HepG2 (cell line): ENCODE measurements at regions not wholly inside any gene's neighbourhood (a gene's known extent, or its start where the extent isn't known, plus 50 kb on each side); places are given as distances from the start of the nearest gene placed in this dataset.

Experiments
- ATAC-seq: fragments of 200-7000 bp; cut with Tn5 transposase; 3 replicates; pipeline ENCODE4 v1.9.1; 2020; ENCODE audit warnings: mild to moderate bottlenecking, moderate library complexity
- BruUV-seq: library from RNA; stranded (reverse); fragments of 400-500 nt; replicated peaks from 2 replicates; lab custom pipeline; 2021; lab: Mats Ljungman, UMichigan
- CTCF ChIA-PET: fragments of 300-600 bp; formaldehyde crosslinking; extraction: SDS; loops from one replicate; lab custom pipeline; 2021; ENCODE audit warnings: low total read pairs, inconsistent platforms, low intra/inter-chr PET ratio; lab: Yijun Ruan, JAX
- POLR2A ChIA-PET: fragments of 350-600 bp; sonication (Branson Sonifier 250); formaldehyde crosslinking; loops from one replicate; lab custom pipeline; 2020; ENCODE audit warnings: antibody characterized with exemption, inconsistent platforms; lab: Yijun Ruan, JAX
- DNase-seq: peaks from one replicate; pipeline ENCODE4 v3.0.0-alpha.2; 2015; ENCODE audit warnings: low spot score
- FAIRE-seq: peaks from 3 replicates; lab custom pipeline; 2011; peaks lifted over from hg19 to GRCh38; lab: Jason Lieb, UNC
- H2AFZ ChIP-seq: one replicate; pipeline ENCODE4 v1.6.1; 2011; ENCODE audit warnings: low read length, inconsistent platforms
- H3K27ac ChIP-seq: fragments of 300-600 bp; 3 replicates; pipeline ENCODE4 v1.8.0; 2011; ENCODE audit warnings: mixed run types, mild to moderate bottlenecking, mixed read lengths, low read length, inconsistent platforms; ENCODE audit not compliant: insufficient read depth; ENCODE audit errors: extremely low read length
- H3K27me3 ChIP-seq, 2 experiments: fragments of 200-600 bp in 1 of 2; 2 replicates in 1 of 2; 3 replicates in 1 of 2; pipeline versions ENCODE4 v1.6.0 to v1.8.0; 2011; ENCODE audit warnings: low read length in 2 of 2, mild to moderate bottlenecking in 2 of 2, moderate library complexity in 2 of 2, inconsistent platforms in 1 of 2; ENCODE audit not compliant: insufficient read depth in 2 of 2, control insufficient read depth in 1 of 2
- H3K36me3 ChIP-seq, 2 experiments: fragments of 200-600 bp in 1 of 2; replicated peaks in 1 of 2; 2 replicates in 1 of 2; 3 replicates in 1 of 2; pipeline versions ENCODE4 v1.5.1 to v1.8.0; 2011; ENCODE audit warnings: low read length in 2 of 2, inconsistent platforms in 1 of 2; ENCODE audit not compliant: insufficient read depth in 2 of 2, control insufficient read depth in 1 of 2
- H3K4me1 ChIP-seq: 2 replicates; pipeline ENCODE4 v1.5.1; 2012; ENCODE audit warnings: low read length, inconsistent platforms; ENCODE audit not compliant: insufficient read depth
- H3K4me2 ChIP-seq: 2 replicates; pipeline ENCODE4 v1.6.0; 2011; ENCODE audit warnings: low read depth, low read length, inconsistent platforms
- H3K4me3 ChIP-seq, 3 experiments: fragments of 200-600 bp in 1 of 3; sonication (generic), shearing (Covaris generic) in 1 of 3; replicated peaks in 1 of 3; 2 replicates each; pipeline ENCODE4 v1.5.1; 2011 to 2016; ENCODE audit warnings: low read length in 3 of 3, inconsistent platforms in 2 of 3, low read depth in 2 of 3, mild to moderate bottlenecking in 2 of 3, control low read depth in 1 of 3, mixed read lengths in 1 of 3; ENCODE audit not compliant: insufficient read depth in 1 of 3
- H3K79me2 ChIP-seq: one replicate; pipeline ENCODE4 v1.6.1; 2011; ENCODE audit warnings: low read length, inconsistent platforms; ENCODE audit not compliant: insufficient read depth
- H3K9ac ChIP-seq: 2 replicates; pipeline ENCODE4 v1.6.0; 2011; ENCODE audit warnings: mild to moderate bottlenecking, low read depth, low read length, inconsistent platforms; ENCODE audit not compliant: insufficient read depth
- H3K9me3 ChIP-seq: 2 replicates; pipeline ENCODE4 v1.5.1; 2012; ENCODE audit warnings: mild to moderate bottlenecking, low read length
- H4K20me1 ChIP-seq: 2 replicates; pipeline ENCODE4 v1.6.0; 2011; ENCODE audit warnings: inconsistent platforms, mild to moderate bottlenecking, low read length, moderate library complexity; ENCODE audit not compliant: insufficient read depth
- HOXA9 ChIP-seq: sonication (generic); formaldehyde crosslinking; IDR thresholded peaks from 2 replicates; pipeline ENCODE4 v1.8.1; 2022; ENCODE audit warnings: missing genetic modification reagents, mild to moderate bottlenecking, moderate library complexity, borderline replicate concordance
- HOXD1 ChIP-seq: sonication (generic); formaldehyde crosslinking; IDR thresholded peaks from 2 replicates; pipeline ENCODE4 v1.5.0; 2020; ENCODE audit warnings: missing genetic modification reagents
- MAFF ChIP-seq: IDR thresholded peaks from 2 replicates; pipeline ENCODE4 v1.6.1; 2011; ENCODE audit warnings: low read depth, low read length, improper control_type of control experiment
- MAFK ChIP-seq, 2 experiments: IDR thresholded peaks in 1 of 2; conservative IDR thresholded peaks in 1 of 2; 2 replicates each; pipeline ENCODE4 v1.6.1; 2011; ENCODE audit warnings: improper control_type of control experiment in 2 of 2, low read length in 2 of 2
- WGBS: methylation state at CpG from one replicate; pipeline ENCODE4 v1.1.6; 2017; ENCODE audit warnings: low lambda C conversion rate; 5-methylcytosine and 5-hydroxymethylcytosine counted together
- in situ Hi-C: cut with HindIII; loops from 2 replicates; pipeline ENCODE4 v1.10.0; 2017; ENCODE audit warnings: low pct_unique_long_range_greater_than_20kb; ENCODE audit not compliant: extremely low pct_ligation_motif_present
- intact Hi-C: fragments of 100-400 bp; cut with micrococcal nuclease; formaldehyde crosslinking; loops from one replicate; pipeline ENCODE4 v1.10.0; 2022; ENCODE audit not compliant: unreplicated experiment
- TF ChIP-seq, protein P1 (sequence below): sonication (generic); formaldehyde crosslinking; IDR thresholded peaks from 2 replicates; pipeline ENCODE4 v1.4.0; 2020; ENCODE audit warnings: missing genetic modification reagents, borderline replicate concordance

DNA sequence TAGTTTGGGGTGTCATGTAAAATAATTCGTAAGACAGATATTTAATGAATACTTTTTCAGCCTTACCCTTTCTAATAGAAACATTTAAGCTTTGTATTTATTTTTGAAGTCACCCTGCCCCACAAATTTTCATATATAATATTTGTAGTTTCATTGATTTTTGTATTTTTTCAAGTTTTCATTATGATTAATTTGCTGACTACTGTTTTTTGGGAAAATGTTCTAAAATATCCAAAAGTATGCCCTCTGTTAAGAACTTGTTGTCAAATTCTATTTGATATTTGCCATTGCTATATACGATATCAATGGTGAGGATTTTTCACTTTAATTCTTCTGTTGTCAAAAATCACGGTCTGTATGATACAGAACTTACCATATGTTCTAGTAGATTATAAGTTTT, 793.9 kb upstream of the CITED2 start:
- no peaks in the 10 kb centered on the region for H4K20me1 ChIP-seq
- ATAC-seq (no peak), DNase-seq (no peak), FAIRE-seq (no peak)
- in situ Hi-C loops (no loop called here), intact Hi-C loops (no loop called here)
- H3K4me3 ChIP-seq, result no peak overlapping the region
- BruUV-seq, result no TSS peak
- 5% methylated on average over 3 of the region's 3 CpGs for WGBS
- H2AFZ ChIP-seq, result no peak overlapping the region
- ChIA-PET CTCF (no interaction called here), POLR2A (no interaction called here)
- no peaks in the 10 kb centered on the region for H3K4me1 ChIP-seq
- TF ChIP-seq MAFK (conservative IDR thresholded peaks at IDR 0.05 in 1 of 2, IDR thresholded peaks at IDR 0.05 in 1 of 2; ENCODE audit: low read length in 2 of 2), result peak; percentile 73 to 89
- TF ChIP-seq MAFF, result peak; percentile 83
- no peak for TF ChIP-seq HOXD1 (CRISPR knock-in tag)
- TF ChIP-seq HOXA9 (CRISPR knock-in tag), result no peak
- TF ChIP-seq, protein P1, sequence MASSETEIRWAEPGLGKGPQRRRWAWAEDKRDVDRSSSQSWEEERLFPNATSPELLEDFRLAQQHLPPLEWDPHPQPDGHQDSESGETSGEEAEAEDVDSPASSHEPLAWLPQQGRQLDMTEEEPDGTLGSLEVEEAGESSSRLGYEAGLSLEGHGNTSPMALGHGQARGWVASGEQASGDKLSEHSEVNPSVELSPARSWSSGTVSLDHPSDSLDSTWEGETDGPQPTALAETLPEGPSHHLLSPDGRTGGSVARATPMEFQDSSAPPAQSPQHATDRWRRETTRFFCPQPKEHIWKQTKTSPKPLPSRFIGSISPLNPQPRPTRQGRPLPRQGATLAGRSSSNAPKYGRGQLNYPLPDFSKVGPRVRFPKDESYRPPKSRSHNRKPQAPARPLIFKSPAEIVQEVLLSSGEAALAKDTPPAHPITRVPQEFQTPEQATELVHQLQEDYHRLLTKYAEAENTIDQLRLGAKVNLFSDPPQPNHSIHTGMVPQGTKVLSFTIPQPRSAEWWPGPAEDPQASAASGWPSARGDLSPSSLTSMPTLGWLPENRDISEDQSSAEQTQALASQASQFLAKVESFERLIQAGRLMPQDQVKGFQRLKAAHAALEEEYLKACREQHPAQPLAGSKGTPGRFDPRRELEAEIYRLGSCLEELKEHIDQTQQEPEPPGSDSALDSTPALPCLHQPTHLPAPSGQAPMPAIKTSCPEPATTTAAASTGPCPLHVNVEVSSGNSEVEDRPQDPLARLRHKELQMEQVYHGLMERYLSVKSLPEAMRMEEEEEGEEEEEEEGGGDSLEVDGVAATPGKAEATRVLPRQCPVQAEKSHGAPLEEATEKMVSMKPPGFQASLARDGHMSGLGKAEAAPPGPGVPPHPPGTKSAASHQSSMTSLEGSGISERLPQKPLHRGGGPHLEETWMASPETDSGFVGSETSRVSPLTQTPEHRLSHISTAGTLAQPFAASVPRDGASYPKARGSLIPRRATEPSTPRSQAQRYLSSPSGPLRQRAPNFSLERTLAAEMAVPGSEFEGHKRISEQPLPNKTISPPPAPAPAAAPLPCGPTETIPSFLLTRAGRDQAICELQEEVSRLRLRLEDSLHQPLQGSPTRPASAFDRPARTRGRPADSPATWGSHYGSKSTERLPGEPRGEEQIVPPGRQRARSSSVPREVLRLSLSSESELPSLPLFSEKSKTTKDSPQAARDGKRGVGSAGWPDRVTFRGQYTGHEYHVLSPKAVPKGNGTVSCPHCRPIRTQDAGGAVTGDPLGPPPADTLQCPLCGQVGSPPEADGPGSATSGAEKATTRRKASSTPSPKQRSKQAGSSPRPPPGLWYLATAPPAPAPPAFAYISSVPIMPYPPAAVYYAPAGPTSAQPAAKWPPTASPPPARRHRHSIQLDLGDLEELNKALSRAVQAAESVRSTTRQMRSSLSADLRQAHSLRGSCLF (CRISPR knock-in tag), result no peak
- H3K79me2 ChIP-seq, result no peaks in the 10 kb centered on the region
- no peak overlapping the region for H3K9ac ChIP-seq
- H3K4me2 ChIP-seq, result no peak overlapping the region
- peaks cover 59% of the 10 kb centered on the region for H3K9me3 ChIP-seq
- H3K36me3 ChIP-seq, result no peaks in the 10 kb centered on the region
- H3K27me3 ChIP-seq, result no peaks in the 10 kb centered on the region
- no peak overlapping the region for H3K27ac ChIP-seq
